Cardiac muscle cell (in vitro differentiated cells and primary cell): ENCODE measurements at regions not wholly inside any gene's neighbourhood (a gene's known extent, or its start where the extent isn't known, plus 50 kb on each side); places are given as distances from the start of the nearest gene placed in this dataset.

Source experiments
- DNase-seq, 2 donors: peaks; one replicate each; pipeline versions ENCODE4 v3.0.0 to v3.0.0-alpha.2; 2010 to 2017; ENCODE audit warnings: low read depth in 1 of 2, low spot score in 1 of 2
- H3K27ac ChIP-seq: fragments of 200-600 bp; sonication (generic); 2 replicates; pipeline ENCODE4 v1.5.1; 2016
- H3K27me3 ChIP-seq: fragments of 200-600 bp; sonication (generic); 2 replicates; pipeline ENCODE4 v1.6.0; 2016; ENCODE audit warnings: control low read depth
- H3K36me3 ChIP-seq: fragments of 200-600 bp; sonication (generic); 2 replicates; pipeline ENCODE4 v1.5.1; 2016; ENCODE audit warnings: control low read depth
- H3K4me1 ChIP-seq: fragments of 200-600 bp; sonication (generic); 2 replicates; pipeline ENCODE4 v1.8.1; 2017; ENCODE audit warnings: low read depth, mild to moderate bottlenecking, mixed run types
- H3K4me3 ChIP-seq: fragments of 200-600 bp; sonication (generic); 2 replicates; pipeline ENCODE4 v1.5.1; 2016; ENCODE audit warnings: mild to moderate bottlenecking
- H3K9me3 ChIP-seq: fragments of 200-600 bp; sonication (generic); 2 replicates; pipeline ENCODE4 v1.5.1; 2017; ENCODE audit warnings: low read depth, mild to moderate bottlenecking, control low read depth
- TF ChIP-seq, protein P1 (sequence below): IDR thresholded peaks from 2 replicates; pipeline ENCODE4 v1.5.1; 2012; ENCODE audit warnings: low read depth, mild to moderate bottlenecking, low read length

DNA sequence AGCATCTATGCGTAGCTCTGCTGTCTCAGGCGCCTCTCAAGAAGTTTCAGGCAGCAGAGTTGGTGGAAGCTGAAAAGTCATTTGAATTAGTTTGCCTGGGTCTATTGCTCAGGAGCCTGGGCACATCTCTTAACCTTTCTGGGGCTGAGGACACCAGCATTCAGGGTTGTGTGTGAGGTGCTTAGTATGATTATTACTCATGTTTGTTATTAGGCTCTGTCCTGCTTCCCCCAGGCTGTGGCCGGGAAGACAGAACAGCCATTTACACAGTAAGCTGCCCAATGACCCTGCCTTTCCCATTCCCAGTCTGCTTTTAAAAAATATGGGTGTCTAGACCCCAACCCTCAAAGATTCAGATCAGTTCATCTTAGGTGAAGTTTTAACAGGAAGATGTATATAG lies 53.9 kb upstream of the CACNA1E start:
- Histone ChIP-seq H3K4me3 (no peak overlapping the region), H3K4me1 (no peaks in the 10 kb centered on the region), H3K27me3 (peaks cover 10% of the 10 kb centered on the region), H3K27ac (no peak overlapping the region), H3K36me3 (no peaks in the 10 kb centered on the region), H3K9me3 (no peaks in the 10 kb centered on the region)
- TF ChIP-seq, protein P1, sequence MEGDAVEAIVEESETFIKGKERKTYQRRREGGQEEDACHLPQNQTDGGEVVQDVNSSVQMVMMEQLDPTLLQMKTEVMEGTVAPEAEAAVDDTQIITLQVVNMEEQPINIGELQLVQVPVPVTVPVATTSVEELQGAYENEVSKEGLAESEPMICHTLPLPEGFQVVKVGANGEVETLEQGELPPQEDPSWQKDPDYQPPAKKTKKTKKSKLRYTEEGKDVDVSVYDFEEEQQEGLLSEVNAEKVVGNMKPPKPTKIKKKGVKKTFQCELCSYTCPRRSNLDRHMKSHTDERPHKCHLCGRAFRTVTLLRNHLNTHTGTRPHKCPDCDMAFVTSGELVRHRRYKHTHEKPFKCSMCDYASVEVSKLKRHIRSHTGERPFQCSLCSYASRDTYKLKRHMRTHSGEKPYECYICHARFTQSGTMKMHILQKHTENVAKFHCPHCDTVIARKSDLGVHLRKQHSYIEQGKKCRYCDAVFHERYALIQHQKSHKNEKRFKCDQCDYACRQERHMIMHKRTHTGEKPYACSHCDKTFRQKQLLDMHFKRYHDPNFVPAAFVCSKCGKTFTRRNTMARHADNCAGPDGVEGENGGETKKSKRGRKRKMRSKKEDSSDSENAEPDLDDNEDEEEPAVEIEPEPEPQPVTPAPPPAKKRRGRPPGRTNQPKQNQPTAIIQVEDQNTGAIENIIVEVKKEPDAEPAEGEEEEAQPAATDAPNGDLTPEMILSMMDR, result no peak
- no peak for DNase-seq

DNA sequence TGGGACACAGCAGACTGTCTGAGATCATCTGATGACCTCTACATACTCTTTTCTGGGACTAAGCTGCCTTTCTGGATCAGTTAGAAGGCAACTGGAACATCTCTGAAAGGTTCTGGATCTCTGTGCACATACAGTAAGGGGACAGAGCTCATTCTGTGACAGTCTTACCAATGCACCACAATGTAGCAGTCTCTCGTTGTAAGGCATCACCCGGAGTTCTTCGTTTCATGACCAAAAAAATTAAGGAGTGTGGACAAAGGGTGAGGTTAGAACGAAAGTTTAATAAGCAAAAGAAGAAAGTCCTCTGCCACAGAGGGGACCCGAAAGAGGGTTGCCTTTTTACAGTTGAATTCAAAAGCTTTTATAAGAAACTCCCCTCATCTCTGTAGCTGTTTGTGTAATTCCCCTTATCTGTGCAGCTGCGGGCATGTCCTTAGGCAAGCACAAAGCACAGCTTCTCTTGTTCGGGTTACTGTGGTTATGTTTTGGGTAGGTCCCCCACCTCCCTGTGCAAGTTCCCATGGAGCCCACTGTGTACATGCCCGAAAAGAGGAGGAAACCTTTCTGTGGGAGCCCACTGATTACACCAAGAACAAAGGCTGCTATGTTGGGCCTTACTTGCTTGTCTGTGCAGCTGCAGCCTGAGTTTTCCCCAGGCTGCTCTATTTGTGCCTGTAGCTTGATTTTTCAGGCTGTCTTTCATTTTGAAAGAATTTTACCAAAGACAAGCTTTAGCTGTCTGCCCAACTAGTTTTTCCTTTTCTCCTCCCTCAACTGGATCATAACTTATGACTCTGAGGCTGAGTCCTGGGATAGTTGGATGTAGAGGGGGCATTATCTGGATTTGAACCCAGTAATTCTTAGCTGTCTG lies 53.1 kb upstream of the CACNA1E start:
- no peaks in the 10 kb centered on the region for H3K9me3 ChIP-seq
- TF ChIP-seq, protein P1, result no peak
- DNase-seq, result peak in 1 of 2 donors; percentile 51
- H3K4me3 ChIP-seq, result no peak overlapping the region
- no peak overlapping the region for H3K27ac ChIP-seq
- H3K4me1 ChIP-seq, result no peaks in the 10 kb centered on the region
- no peaks in the 10 kb centered on the region for H3K36me3 ChIP-seq
- H3K27me3 ChIP-seq, result peaks cover 7% of the 10 kb centered on the region
